Activated B cell treated with CpG ODN at 0.5 μM for 24 hours (primary cell): ENCODE measurements at regions not wholly inside any gene's neighbourhood (a gene's known extent, or its start where the extent isn't known, plus 50 kb on each side); places are given as distances from the start of the nearest gene placed in this dataset.
A peak's percentile ranks its signal among the peaks of the same experiment; 100 is the strongest.

Experiments
- ATAC-seq: fragments of 200-7000 bp; cut with Tn5 transposase; one replicate; pipeline ENCODE4 v1.10.0; 2021; ENCODE audit warnings: low read depth, mild to moderate bottlenecking, moderate library complexity
- CTCF ChIA-PET: fragments of 350-600 bp; sonication (Branson Sonifier 250); formaldehyde crosslinking; loops from one replicate; lab custom pipeline; 2021; ENCODE audit warnings: antibody characterized with exemption; lab: Charles Lee
- POLR2A ChIA-PET: fragments of 350-600 bp; sonication (Branson Sonifier 250); formaldehyde crosslinking; loops from one replicate; lab custom pipeline; 2021; ENCODE audit warnings: antibody characterized with exemption; lab: Charles Lee
- DNase-seq: peaks from one replicate; pipeline ENCODE4 v3.0.0; 2022
- H3K27ac Mint-ChIP-seq: one replicate; pipeline ENCODE4 v1.8.0; 2020; ENCODE audit warnings: mixed read lengths
- H3K27me3 Mint-ChIP-seq: one replicate; pipeline ENCODE4 v1.8.0; 2021; ENCODE audit warnings: mixed read lengths
- H3K36me3 Mint-ChIP-seq: one replicate; pipeline ENCODE4 v1.8.0; 2021; ENCODE audit warnings: low read depth, mixed read lengths
- H3K4me1 Mint-ChIP-seq: one replicate; pipeline ENCODE4 v1.8.0; 2021; ENCODE audit warnings: mixed read lengths
- H3K4me3 Mint-ChIP-seq: one replicate; pipeline ENCODE4 v1.8.0; 2020; ENCODE audit warnings: mild to moderate bottlenecking, mixed read lengths
- H3K9me3 Mint-ChIP-seq: one replicate; pipeline ENCODE4 v1.8.0; 2020; ENCODE audit warnings: mixed read lengths
- CTCF ChIP-seq: fragments of 200-600 bp; IDR thresholded peaks from one replicate; pipeline ENCODE4 v1.8.0; 2022; ENCODE audit warnings: antibody characterized with exemption, mild to moderate bottlenecking
- intact Hi-C: fragments of 100-400 bp; cut with micrococcal nuclease; formaldehyde crosslinking; loops from one replicate; pipeline ENCODE4 v1.15.1; 2024

- TF ChIP-seq CTCF = peak; percentile 61
- ATAC-seq = peak; percentile 54
- peaks cover 6% of the 10 kb centered on the region for H3K4me1 Mint-ChIP-seq
- CTCF ChIA-PET = interaction anchor here (0.9 to 2.2 kb wide), 6 partner anchors 8 to 702 kb away, joined by 3 to 10 read pairs (median 7); no protein-coding TSS in a partner anchor
- peaks cover 4% of the 10 kb centered on the region for H3K27me3 Mint-ChIP-seq
- DNase-seq = no peak
- no peak overlapping the region for H3K27ac Mint-ChIP-seq
- no peaks in the 10 kb centered on the region for H3K36me3 Mint-ChIP-seq
- POLR2A ChIA-PET = no interaction called here
- intact Hi-C loops = loop anchor here (2.0 to 10.0 kb wide), 2 partner anchors 243 to 989 kb away; no protein-coding TSS in a partner anchor
- no peak overlapping the region for H3K4me3 Mint-ChIP-seq
- H3K9me3 Mint-ChIP-seq = no peaks in the 10 kb centered on the region
Observed at GRCh38 chr18:11553098-11553940, 56.1 kb upstream of the SLC35G4 start.

DNA sequence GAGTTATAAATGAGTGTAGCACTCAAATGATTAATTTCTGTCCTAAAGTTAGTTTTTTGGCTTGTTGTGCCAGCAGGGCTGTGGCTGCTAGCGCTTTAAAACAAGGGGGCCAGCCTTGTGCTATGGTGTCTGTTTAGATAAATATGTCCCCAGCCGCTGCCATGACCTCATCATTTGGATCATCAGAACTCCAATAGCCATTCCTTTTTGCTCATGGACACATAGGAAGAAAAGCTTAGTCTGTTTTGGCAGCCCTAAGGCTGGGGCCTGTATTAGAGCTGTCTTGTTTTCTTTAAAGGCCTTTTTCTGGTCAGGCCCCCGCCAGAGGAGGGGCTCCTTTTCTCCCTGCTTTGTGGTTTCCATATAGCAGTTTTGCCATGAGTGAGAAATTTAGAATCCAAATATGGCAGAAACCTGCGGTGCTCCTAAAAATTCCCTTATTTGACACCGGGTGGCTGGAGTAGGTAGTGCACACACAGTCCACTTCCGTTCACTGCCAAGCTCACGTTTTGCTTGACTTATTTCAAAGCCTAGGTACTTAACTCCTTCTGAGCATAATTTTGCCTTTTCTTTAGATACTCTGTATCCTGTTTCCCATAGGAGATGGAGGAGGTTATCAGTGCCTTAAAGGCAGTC is 60.4 kb upstream of the SLC35G4 start:
- DNase-seq (no peak), ATAC-seq (no peak)
- Mint-ChIP-seq H3K4me3 (no peak overlapping the region), H3K36me3 (no peaks in the 10 kb centered on the region), H3K27ac (no peak overlapping the region), H3K9me3 (peaks cover 13% of the 10 kb centered on the region), H3K4me1 (peaks cover 6% of the 10 kb centered on the region), H3K27me3 (peaks cover 4% of the 10 kb centered on the region)
- TF ChIP-seq CTCF = no peak
- intact Hi-C loops = no loop called here
- ChIA-PET CTCF (no interaction called here), POLR2A (no interaction called here)

- CTCF ChIA-PET = no interaction called here
- H3K36me3 Mint-ChIP-seq = no peaks in the 10 kb centered on the region
Observed at GRCh38 chr18:11548396-11548795, 61.0 kb upstream of the SLC35G4 start.

DNA sequence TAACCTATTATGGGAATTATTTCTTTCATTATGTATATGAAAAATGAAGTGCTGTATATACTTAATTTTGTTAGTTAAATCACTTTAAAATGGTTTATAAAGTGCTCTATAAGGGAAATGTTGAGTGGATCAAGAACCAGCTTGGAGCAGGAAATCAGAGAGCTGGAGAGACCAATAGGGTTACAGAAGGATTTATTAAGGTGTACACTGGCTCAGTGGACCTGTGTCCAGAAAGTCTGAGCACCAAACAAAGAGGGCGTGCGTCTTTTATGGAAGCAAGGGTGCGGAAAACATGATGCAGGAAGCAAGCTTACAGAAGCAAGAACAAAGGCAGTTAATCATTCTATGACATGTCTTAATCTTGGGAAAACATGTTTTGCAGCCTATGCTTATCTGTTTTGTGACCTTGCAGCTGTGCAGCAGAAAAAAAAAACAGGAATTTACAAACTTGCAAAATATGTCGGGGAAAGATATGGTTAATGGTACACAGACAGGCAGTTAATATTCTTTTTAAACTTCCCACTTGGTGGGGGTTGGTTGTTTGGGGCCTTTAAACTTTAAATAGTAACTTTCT is 65.2 kb upstream of the SLC35G4 start:
- ChIA-PET POLR2A (no interaction called here), CTCF (interaction anchor here (2.5 kb wide), 1 partner anchor 9 kb away, joined by 9 read pairs; no protein-coding TSS in a partner anchor)
- peaks cover 16% of the 10 kb centered on the region for H3K9me3 Mint-ChIP-seq
- no peaks in the 10 kb centered on the region for H3K4me1 Mint-ChIP-seq
- no peak overlapping the region for H3K27ac Mint-ChIP-seq
- H3K36me3 Mint-ChIP-seq = no peaks in the 10 kb centered on the region
- no peaks in the 10 kb centered on the region for H3K27me3 Mint-ChIP-seq
- H3K4me3 Mint-ChIP-seq = no peak overlapping the region
- DNase-seq = no peak
- no peak for ATAC-seq
- intact Hi-C loops = no loop called here
- no peak for TF ChIP-seq CTCF

More at GRCh38 chr18:11548396-11548795, 61.0 kb upstream of the SLC35G4 start:
- H3K4me1 Mint-ChIP-seq = peaks cover 3% of the 10 kb centered on the region
- H3K9me3 Mint-ChIP-seq = peaks cover 16% of the 10 kb centered on the region
- H3K4me3 Mint-ChIP-seq = no peak overlapping the region
- DNase-seq (no peak), ATAC-seq (no peak)
- H3K27ac Mint-ChIP-seq = no peak overlapping the region
- POLR2A ChIA-PET = no interaction called here
- no peak for TF ChIP-seq CTCF
- intact Hi-C loops = no loop called here
- peaks cover 2% of the 10 kb centered on the region for H3K27me3 Mint-ChIP-seq

- Mint-ChIP-seq H3K4me3 (no peak overlapping the region), H3K4me1 (no peaks in the 10 kb centered on the region), H3K27me3 (no peaks in the 10 kb centered on the region), H3K27ac (no peak overlapping the region), H3K36me3 (no peaks in the 10 kb centered on the region), H3K9me3 (peaks cover 17% of the 10 kb centered on the region)
- POLR2A ChIA-PET = no interaction called here
- no peak for DNase-seq
- ATAC-seq = no peak
- intact Hi-C loops = no loop called here
- no peak for TF ChIP-seq CTCF
- CTCF ChIA-PET = no interaction called here
Observed at GRCh38 chr18:11541179-11541578, 68.2 kb upstream of the SLC35G4 start.
